ENCODE measurements at regions not wholly inside any gene's neighbourhood (a gene's known extent, or its start where the extent isn't known, plus 50 kb on each side); places are given as distances from the start of the nearest gene placed in this dataset.

DNA sequence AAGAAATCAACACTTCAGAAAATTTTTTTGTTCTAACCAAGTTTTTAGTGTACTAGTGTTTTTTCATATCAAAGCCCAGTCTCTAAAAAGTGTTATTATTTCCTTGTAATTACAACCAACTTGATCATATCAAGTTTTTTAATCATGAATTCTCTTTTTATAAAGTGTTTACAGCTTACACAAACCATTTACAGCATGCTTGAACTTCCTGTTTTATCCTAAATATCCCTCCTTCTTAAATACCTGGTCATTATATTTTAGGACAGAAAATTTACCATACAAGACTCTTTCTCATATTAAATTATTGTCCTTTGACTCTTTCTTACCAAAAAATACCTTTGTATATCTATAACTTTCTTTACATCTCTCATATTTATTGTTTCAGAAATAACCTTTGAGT lies 89.4 kb upstream of the NPY2R start:
- in situ Hi-C loops (cut with MboI; ENCODE audit: low sequenced_read_pairs, unreplicated experiment), result no loop called here
- TF ChIP-seq, protein P1, sequence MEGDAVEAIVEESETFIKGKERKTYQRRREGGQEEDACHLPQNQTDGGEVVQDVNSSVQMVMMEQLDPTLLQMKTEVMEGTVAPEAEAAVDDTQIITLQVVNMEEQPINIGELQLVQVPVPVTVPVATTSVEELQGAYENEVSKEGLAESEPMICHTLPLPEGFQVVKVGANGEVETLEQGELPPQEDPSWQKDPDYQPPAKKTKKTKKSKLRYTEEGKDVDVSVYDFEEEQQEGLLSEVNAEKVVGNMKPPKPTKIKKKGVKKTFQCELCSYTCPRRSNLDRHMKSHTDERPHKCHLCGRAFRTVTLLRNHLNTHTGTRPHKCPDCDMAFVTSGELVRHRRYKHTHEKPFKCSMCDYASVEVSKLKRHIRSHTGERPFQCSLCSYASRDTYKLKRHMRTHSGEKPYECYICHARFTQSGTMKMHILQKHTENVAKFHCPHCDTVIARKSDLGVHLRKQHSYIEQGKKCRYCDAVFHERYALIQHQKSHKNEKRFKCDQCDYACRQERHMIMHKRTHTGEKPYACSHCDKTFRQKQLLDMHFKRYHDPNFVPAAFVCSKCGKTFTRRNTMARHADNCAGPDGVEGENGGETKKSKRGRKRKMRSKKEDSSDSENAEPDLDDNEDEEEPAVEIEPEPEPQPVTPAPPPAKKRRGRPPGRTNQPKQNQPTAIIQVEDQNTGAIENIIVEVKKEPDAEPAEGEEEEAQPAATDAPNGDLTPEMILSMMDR (IDR thresholded peaks at IDR 0.05; ENCODE audit: borderline replicate concordance, control extremely low read depth, extremely low read depth, insufficient read depth, missing control alignments), result no peak
- no peak for DNase-seq (ENCODE audit: low spot score)

DNA sequence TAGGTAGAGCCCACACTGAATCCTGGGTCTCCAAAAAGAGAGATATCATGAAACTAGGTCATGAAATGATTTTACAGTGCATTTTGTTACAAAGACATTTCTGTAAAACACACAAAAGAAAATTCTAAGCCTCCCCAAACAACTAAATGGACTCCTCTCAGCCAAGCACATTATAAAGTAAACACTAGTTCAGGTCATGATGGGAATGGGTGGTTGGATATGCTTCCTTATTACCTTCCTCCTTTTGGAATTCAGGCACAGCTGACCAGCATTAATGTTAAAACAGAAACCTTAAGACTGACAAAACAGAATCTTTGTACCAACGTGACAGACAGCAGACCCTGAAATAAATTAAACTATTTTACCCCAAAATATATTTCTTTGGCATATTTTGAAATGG lies 87.9 kb upstream of the NPY2R start:
- in situ Hi-C loops (cut with MboI; ENCODE audit: low sequenced_read_pairs, unreplicated experiment), result no loop called here
- TF ChIP-seq, protein P1 (IDR thresholded peaks at IDR 0.05; ENCODE audit: borderline replicate concordance, control extremely low read depth, extremely low read depth, insufficient read depth, missing control alignments), result no peak
- no peak for DNase-seq (ENCODE audit: low spot score)

DNA sequence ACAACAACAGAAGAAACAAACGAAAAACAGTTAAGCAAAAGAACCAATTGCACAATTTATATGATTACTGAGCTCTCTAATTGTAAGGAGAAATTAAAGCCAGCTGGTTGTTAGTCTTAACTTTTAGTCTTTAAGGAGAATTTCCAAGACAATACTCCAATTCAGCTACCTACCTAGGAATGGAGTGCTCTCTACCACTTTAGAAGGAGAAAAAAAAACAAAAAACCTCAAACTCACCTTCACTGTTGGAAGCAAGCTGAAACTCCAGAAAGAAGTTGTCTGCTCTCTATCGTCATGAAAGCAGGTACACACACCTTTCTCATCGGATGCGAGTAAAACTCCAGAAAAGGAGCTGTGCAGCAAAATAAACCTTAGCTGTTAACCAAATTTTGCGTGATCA lies 86.1 kb upstream of the NPY2R start:
- TF ChIP-seq, protein P1 (IDR thresholded peaks at IDR 0.05; ENCODE audit: borderline replicate concordance, control extremely low read depth, extremely low read depth, insufficient read depth, missing control alignments), result no peak
- no peak for DNase-seq (ENCODE audit: low spot score)
- in situ Hi-C loops (cut with MboI; ENCODE audit: low sequenced_read_pairs, unreplicated experiment), result no loop called here

DNA sequence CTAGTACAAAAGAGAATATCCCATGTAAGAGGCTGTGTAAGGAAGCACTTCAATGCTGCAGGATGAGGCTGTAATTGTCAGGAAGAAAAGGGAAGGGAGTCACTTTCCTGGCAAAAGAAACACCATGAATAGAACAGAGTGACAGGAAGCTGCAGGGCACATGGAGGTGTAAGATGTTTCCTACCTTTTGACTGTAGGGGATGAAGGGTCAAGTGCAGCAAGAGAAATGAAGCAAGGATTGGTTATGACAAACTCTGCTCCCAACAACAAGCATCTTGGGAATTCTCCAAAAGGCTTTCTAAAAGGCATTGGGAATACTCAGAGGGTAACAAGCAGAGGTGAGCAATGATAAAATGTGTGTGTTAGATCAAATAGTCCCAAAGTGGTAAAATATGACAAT lies 74.3 kb upstream of the NPY2R start:
- DNase-seq (ENCODE audit: low spot score), result no peak
- TF ChIP-seq, protein P1 (IDR thresholded peaks at IDR 0.05; ENCODE audit: borderline replicate concordance, control extremely low read depth, extremely low read depth, insufficient read depth, missing control alignments), result no peak
- in situ Hi-C loops (cut with MboI; ENCODE audit: low sequenced_read_pairs, unreplicated experiment), result no loop called here

DNA sequence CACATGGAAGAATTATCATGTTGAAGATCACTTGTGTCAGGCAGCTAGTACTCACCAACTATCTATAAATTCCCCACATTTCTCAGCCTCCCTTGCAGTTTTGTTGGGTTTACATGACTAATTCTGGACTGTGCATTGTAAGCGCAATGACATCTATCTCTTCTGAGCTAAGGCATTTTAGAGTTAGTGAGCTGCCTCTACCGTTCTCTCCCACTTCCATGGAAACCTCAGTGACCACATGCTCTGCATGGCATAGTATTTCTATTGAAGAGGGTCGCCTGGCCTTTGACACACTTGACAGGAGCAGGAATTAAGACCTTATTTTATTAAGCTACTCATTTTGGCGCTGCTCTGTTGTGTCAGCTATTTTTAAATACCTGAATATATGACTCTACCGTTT lies 67.5 kb upstream of the NPY2R start:
- TF ChIP-seq, protein P1 (IDR thresholded peaks at IDR 0.05; ENCODE audit: borderline replicate concordance, control extremely low read depth, extremely low read depth, insufficient read depth, missing control alignments), result no peak
- DNase-seq (ENCODE audit: low spot score), result no peak
- in situ Hi-C loops (cut with MboI; ENCODE audit: low sequenced_read_pairs, unreplicated experiment), result no loop called here

DNA sequence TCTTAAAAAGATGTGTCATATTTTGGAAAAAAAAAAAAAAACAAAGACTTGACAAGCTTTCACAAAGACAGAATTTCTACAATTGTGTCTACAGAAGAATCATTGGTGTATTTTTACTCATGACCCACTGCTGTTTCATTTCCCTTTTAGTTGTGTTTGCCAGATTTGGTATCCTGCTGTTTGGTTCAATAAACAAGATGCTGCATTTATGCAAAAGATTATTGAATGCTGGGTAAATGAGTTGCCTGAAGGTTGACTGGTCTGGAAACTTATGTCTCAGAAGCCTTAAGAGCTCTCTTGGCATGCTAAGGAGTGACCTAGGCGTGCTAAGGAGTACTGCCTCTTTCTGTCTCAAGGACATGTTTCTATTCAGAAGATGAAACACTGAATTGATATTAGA lies 64.9 kb upstream of the NPY2R start:
- no peak for DNase-seq (ENCODE audit: low spot score)
- in situ Hi-C loops (cut with MboI; ENCODE audit: low sequenced_read_pairs, unreplicated experiment), result no loop called here
- TF ChIP-seq, protein P1 (IDR thresholded peaks at IDR 0.05; ENCODE audit: borderline replicate concordance, control extremely low read depth, extremely low read depth, insufficient read depth, missing control alignments), result no peak
